Liver (tissue), 8 donors: ENCODE measurements at regions not wholly inside any gene's neighbourhood (a gene's known extent, or its start where the extent isn't known, plus 50 kb on each side); places are given as distances from the start of the nearest gene placed in this dataset.

Source experiments
- DNase-seq: peaks from one replicate; pipeline ENCODE4 v3.0.0-alpha.2; 2017; ENCODE audit warnings: low spot score
- H3K27ac ChIP-seq, 2 donors: one replicate each; pipeline ENCODE4 v1.7.0; 2013; ENCODE audit warnings: inconsistent platforms in 2 of 2, low read length in 2 of 2, control low read depth in 1 of 2, low read depth in 1 of 2, mild to moderate bottlenecking in 1 of 2
- H3K27me3 ChIP-seq, 4 donors: one replicate each; pipeline versions ENCODE4 v1.6.1 to v1.7.0; 2013; ENCODE audit warnings: low read length in 3 of 4, inconsistent platforms in 1 of 4, mild to moderate bottlenecking in 1 of 4, moderate library complexity in 1 of 4; ENCODE audit not compliant: control insufficient read depth in 4 of 4, insufficient read depth in 4 of 4
- H3K36me3 ChIP-seq, 4 donors: one replicate each; pipeline versions ENCODE4 v1.6.1 to v1.7.0; 2013; ENCODE audit warnings: low read length in 3 of 4, mild to moderate bottlenecking in 3 of 4, low read depth in 1 of 4, moderate library complexity in 1 of 4; ENCODE audit not compliant: control insufficient read depth in 4 of 4, insufficient read depth in 3 of 4
- H3K4me1 ChIP-seq, 4 donors: one replicate each; pipeline versions ENCODE4 v1.6.1 to v1.7.0; 2013; ENCODE audit warnings: low read length in 3 of 4, mild to moderate bottlenecking in 3 of 4, moderate library complexity in 1 of 4; ENCODE audit not compliant: control insufficient read depth in 4 of 4, insufficient read depth in 4 of 4
- H3K4me3 ChIP-seq, 3 donors: one replicate each; pipeline versions ENCODE4 v1.6.1 to v1.7.0; 2013; ENCODE audit warnings: low read length in 3 of 3, control low read depth in 1 of 3, low read depth in 1 of 3, mild to moderate bottlenecking in 1 of 3
- H3K9ac ChIP-seq, 2 donors: one replicate each; pipeline ENCODE4 v1.7.0; 2013; ENCODE audit warnings: low read length in 2 of 2, mild to moderate bottlenecking in 2 of 2, moderate library complexity in 2 of 2, control low read depth in 1 of 2, low read depth in 1 of 2
- H3K9me3 ChIP-seq, 4 donors: one replicate each; pipeline versions ENCODE4 v1.6.1 to v1.7.0; 2013; ENCODE audit warnings: low read length in 3 of 4; ENCODE audit not compliant: control insufficient read depth in 4 of 4
- ATF3 ChIP-seq: IDR thresholded peaks from 2 replicates; pipeline ENCODE4 v1.6.1; 2016; ENCODE audit warnings: antibody characterized with exemption
- EGR1 ChIP-seq, 2 donors: IDR thresholded peaks; 2 replicates each; pipeline ENCODE4 v1.6.1; 2016 to 2018; ENCODE audit warnings: antibody characterized with exemption in 2 of 2, low read depth in 2 of 2
- FOXA1 ChIP-seq: IDR thresholded peaks from 2 replicates; pipeline ENCODE4 v1.6.1; 2016; ENCODE audit warnings: antibody characterized with exemption
- FOXA2 ChIP-seq: IDR thresholded peaks from 2 replicates; pipeline ENCODE4 v1.6.1; 2016; ENCODE audit warnings: antibody characterized with exemption
- GABPA ChIP-seq, 2 donors: IDR thresholded peaks in 1 of 2; conservative IDR thresholded peaks in 1 of 2; 2 replicates each; pipeline ENCODE4 v1.6.1; 2016; ENCODE audit warnings: antibody characterized with exemption in 2 of 2, mild to moderate bottlenecking in 1 of 2, moderate library complexity in 1 of 2
- MAX ChIP-seq: IDR thresholded peaks from 2 replicates; pipeline ENCODE4 v1.6.1; 2016; ENCODE audit warnings: antibody characterized with exemption
- NR2F2 ChIP-seq: IDR thresholded peaks from 2 replicates; pipeline ENCODE4 v1.6.1; 2016; ENCODE audit warnings: antibody characterized with exemption
- REST ChIP-seq: IDR thresholded peaks from 2 replicates; pipeline ENCODE4 v1.6.1; 2016; ENCODE audit warnings: antibody characterized with exemption, mild to moderate bottlenecking
- RXRA ChIP-seq, 2 donors: IDR thresholded peaks; 2 replicates each; pipeline ENCODE4 v1.6.1; 2017 to 2018; ENCODE audit warnings: antibody characterized with exemption in 2 of 2, mild to moderate bottlenecking in 1 of 2
- TAF1 ChIP-seq: conservative IDR thresholded peaks from 2 replicates; pipeline ENCODE4 v1.6.1; 2016; ENCODE audit warnings: antibody characterized with exemption, mild to moderate bottlenecking
- YY1 ChIP-seq: IDR thresholded peaks from 2 replicates; pipeline ENCODE4 v1.6.1; 2016; ENCODE audit warnings: antibody characterized with exemption, mild to moderate bottlenecking
- WGBS: extraction: QIAGEN DNeasy Blood & Tissue Kit; methylation state at CpG from one replicate; pipeline ENCODE4 v1.1.7; 2013; 5-methylcytosine and 5-hydroxymethylcytosine counted together
- TF ChIP-seq, protein P1 (sequence below): IDR thresholded peaks from 2 replicates; pipeline ENCODE4 v1.6.1; 2016; ENCODE audit warnings: antibody characterized with exemption
- TF ChIP-seq, protein P2 (sequence below): fragments of 150-350 bp; IDR thresholded peaks from 2 replicates; pipeline ENCODE4 v1.5.1; 2017; ENCODE audit warnings: improper control_type of control experiment, low read depth, low read length; ENCODE audit not compliant: missing input control
- donor health status: healthy.
- donor health status: healthy.
- donor health status: healthy.
- donor health status: healthy.
- donor health status: healthy.

DNA sequence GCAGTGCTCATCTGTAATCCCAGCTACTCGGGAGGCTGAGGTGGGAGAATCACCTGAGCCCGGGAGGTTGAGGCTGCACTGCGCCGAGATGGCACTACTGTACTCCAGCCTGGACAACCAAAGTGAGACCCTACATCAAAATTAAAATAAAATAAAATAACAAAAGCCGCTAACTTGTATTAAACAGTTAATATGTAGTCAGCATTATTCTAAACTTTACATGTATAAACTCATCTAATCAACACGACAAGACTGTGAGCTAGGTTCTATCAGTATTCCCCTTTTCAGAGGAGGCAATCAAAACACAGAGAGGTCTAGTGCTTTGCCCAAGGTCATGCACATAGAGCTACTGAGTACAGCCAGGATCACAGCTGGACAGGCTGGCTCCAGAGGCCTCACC is 111.7 kb upstream of the LINGO1 start:
- Histone ChIP-seq H3K9ac (no peak overlapping the region), H3K4me3 (no peak overlapping the region), H3K9me3 (no peaks in the 10 kb centered on the region), H3K27ac (no peak overlapping the region), H3K4me1 (peaks cover 0 to 8% (median 3%) of the 10 kb centered on the region in 4 donors), H3K27me3 (no peaks in the 10 kb centered on the region), H3K36me3 (no peaks in the 10 kb centered on the region)
- DNase-seq, result no peak
- TF ChIP-seq, protein P1, sequence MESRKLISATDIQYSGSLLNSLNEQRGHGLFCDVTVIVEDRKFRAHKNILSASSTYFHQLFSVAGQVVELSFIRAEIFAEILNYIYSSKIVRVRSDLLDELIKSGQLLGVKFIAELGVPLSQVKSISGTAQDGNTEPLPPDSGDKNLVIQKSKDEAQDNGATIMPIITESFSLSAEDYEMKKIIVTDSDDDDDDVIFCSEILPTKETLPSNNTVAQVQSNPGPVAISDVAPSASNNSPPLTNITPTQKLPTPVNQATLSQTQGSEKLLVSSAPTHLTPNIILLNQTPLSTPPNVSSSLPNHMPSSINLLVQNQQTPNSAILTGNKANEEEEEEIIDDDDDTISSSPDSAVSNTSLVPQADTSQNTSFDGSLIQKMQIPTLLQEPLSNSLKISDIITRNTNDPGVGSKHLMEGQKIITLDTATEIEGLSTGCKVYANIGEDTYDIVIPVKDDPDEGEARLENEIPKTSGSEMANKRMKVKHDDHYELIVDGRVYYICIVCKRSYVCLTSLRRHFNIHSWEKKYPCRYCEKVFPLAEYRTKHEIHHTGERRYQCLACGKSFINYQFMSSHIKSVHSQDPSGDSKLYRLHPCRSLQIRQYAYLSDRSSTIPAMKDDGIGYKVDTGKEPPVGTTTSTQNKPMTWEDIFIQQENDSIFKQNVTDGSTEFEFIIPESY, result no peak
- WGBS, result 88% methylated on average over 6 of the region's 6 CpGs

GRCh38 chr15:77742570-77742969 is 109.9 kb upstream of the LINGO1 start:
- Histone ChIP-seq H3K4me3 (no peak overlapping the region), H3K27ac (no peak overlapping the region), H3K9ac (no peak overlapping the region), H3K4me1 (peaks cover 0 to 3% (median 2%) of the 10 kb centered on the region in 4 donors), H3K36me3 (no peaks in the 10 kb centered on the region), H3K27me3 (no peaks in the 10 kb centered on the region), H3K9me3 (no peaks in the 10 kb centered on the region)
- TF ChIP-seq NR2F2 (no peak), GABPA (IDR thresholded peaks at IDR 0.05 in 1 of 2, conservative IDR thresholded peaks at IDR 0.05 in 1 of 2) (no peak), FOXA2 (no peak)
- TF ChIP-seq, protein P1, result no peak
- DNase-seq, result no peak
- WGBS, result 51% methylated on average over 4 of the region's 4 CpGs

- no peak overlapping the region for H3K9ac ChIP-seq
- H3K4me3 ChIP-seq, result no peak overlapping the region
- H3K27ac ChIP-seq, result no peak overlapping the region
- no peaks in the 10 kb centered on the region for H3K4me1 ChIP-seq
- H3K36me3 ChIP-seq, result no peaks in the 10 kb centered on the region
- WGBS, result 83% methylated on average over 5 of the region's 5 CpGs
- H3K9me3 ChIP-seq, result no peaks in the 10 kb centered on the region
- DNase-seq, result no peak
- TF ChIP-seq NR2F2, result no peak
- TF ChIP-seq FOXA2, result no peak
- no peak for TF ChIP-seq FOXA1
- no peak for TF ChIP-seq EGR1 (IDR thresholded peaks at IDR 0.05; ENCODE audit: low read depth in 2 of 2)
- no peak for TF ChIP-seq YY1
- TF ChIP-seq ATF3, result no peak
- no peak for TF ChIP-seq RXRA (IDR thresholded peaks at IDR 0.05)
- TF ChIP-seq, protein P2, sequence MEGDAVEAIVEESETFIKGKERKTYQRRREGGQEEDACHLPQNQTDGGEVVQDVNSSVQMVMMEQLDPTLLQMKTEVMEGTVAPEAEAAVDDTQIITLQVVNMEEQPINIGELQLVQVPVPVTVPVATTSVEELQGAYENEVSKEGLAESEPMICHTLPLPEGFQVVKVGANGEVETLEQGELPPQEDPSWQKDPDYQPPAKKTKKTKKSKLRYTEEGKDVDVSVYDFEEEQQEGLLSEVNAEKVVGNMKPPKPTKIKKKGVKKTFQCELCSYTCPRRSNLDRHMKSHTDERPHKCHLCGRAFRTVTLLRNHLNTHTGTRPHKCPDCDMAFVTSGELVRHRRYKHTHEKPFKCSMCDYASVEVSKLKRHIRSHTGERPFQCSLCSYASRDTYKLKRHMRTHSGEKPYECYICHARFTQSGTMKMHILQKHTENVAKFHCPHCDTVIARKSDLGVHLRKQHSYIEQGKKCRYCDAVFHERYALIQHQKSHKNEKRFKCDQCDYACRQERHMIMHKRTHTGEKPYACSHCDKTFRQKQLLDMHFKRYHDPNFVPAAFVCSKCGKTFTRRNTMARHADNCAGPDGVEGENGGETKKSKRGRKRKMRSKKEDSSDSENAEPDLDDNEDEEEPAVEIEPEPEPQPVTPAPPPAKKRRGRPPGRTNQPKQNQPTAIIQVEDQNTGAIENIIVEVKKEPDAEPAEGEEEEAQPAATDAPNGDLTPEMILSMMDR, result no peak
- TF ChIP-seq MAX, result no peak
- no peak for TF ChIP-seq REST
- TF ChIP-seq TAF1, result no peak
- peaks cover 0 to under 1% (median 0%) of the 10 kb centered on the region in 4 donors for H3K27me3 ChIP-seq
These were observed 109.4 kb upstream of the LINGO1 start for GRCh38 chr15:77742127-77742526.
